Mesendoderm (in vitro differentiated cells): ENCODE measurements at regions not wholly inside any gene's neighbourhood (a gene's known extent, or its start where the extent isn't known, plus 50 kb on each side); places are given as distances from the start of the nearest gene placed in this dataset.

Source experiments
- DNase-seq: peaks from one replicate; pipeline ENCODE4 v3.0.0; 2013
- H2AK5ac ChIP-seq: 2 replicates; pipeline ENCODE4 v1.6.1; 2013; ENCODE audit warnings: low read length, inconsistent platforms
- H2BK120ac ChIP-seq: 2 replicates; pipeline ENCODE4 v1.6.1; 2013; ENCODE audit warnings: low read depth, mild to moderate bottlenecking, low read length, moderate library complexity, mixed read lengths
- H2BK15ac ChIP-seq: replicated peaks from 2 replicates; pipeline ENCODE4 v1.6.1; 2013; ENCODE audit warnings: low read depth, mild to moderate bottlenecking, moderate library complexity
- H2BK5ac ChIP-seq: 2 replicates; pipeline ENCODE4 v1.6.1; 2013; ENCODE audit warnings: low read length, inconsistent platforms
- H3K18ac ChIP-seq: 2 replicates; pipeline ENCODE4 v1.6.1; 2013; ENCODE audit warnings: mild to moderate bottlenecking, low read length, mixed read lengths
- H3K23ac ChIP-seq: one replicate; pipeline ENCODE4 v1.6.1; 2013; ENCODE audit warnings: low read length
- H3K27ac ChIP-seq: 2 replicates; pipeline ENCODE4 v1.5.1; 2013; ENCODE audit warnings: low read depth, mild to moderate bottlenecking, inconsistent platforms, low read length, moderate library complexity
- H3K27me3 ChIP-seq: 2 replicates; pipeline ENCODE4 v1.6.1; 2013; ENCODE audit warnings: low read length, control low read depth, mild to moderate bottlenecking, inconsistent platforms; ENCODE audit not compliant: insufficient read depth, poor library complexity
- H3K36me3 ChIP-seq: 2 replicates; pipeline ENCODE4 v1.6.1; 2013; ENCODE audit warnings: low read length, inconsistent platforms; ENCODE audit not compliant: control insufficient read depth, insufficient read depth
- H3K4ac ChIP-seq: one replicate; pipeline ENCODE4 v1.6.1; 2013; ENCODE audit warnings: low read depth, mild to moderate bottlenecking, low read length, moderate library complexity
- H3K4me1 ChIP-seq: 2 replicates; pipeline ENCODE4 v1.6.1; 2013; ENCODE audit warnings: low read depth, low read length, inconsistent platforms; ENCODE audit not compliant: control insufficient read depth
- H3K4me2 ChIP-seq: 2 replicates; pipeline ENCODE4 v1.6.1; 2013; ENCODE audit warnings: low read length
- H3K4me3 ChIP-seq: 2 replicates; pipeline ENCODE4 v1.5.1; 2013; ENCODE audit warnings: mild to moderate bottlenecking, low read length
- H3K56ac ChIP-seq: one replicate; pipeline ENCODE4 v1.6.1; 2013; ENCODE audit warnings: low read length
- H3K79me1 ChIP-seq: 2 replicates; pipeline ENCODE4 v1.6.1; 2013; ENCODE audit warnings: low read length, inconsistent platforms
- H3K79me2 ChIP-seq: 2 replicates; pipeline ENCODE4 v1.6.1; 2013; ENCODE audit warnings: mild to moderate bottlenecking, low read length; ENCODE audit not compliant: control insufficient read depth, insufficient read depth
- H3K9ac ChIP-seq: 2 replicates; pipeline ENCODE4 v1.6.1; 2013; ENCODE audit warnings: low read length, inconsistent platforms
- H4K5ac ChIP-seq: one replicate; pipeline ENCODE4 v1.6.1; 2013; ENCODE audit warnings: low read length
- H4K8ac ChIP-seq: one replicate; pipeline ENCODE4 v1.6.1; 2013; ENCODE audit warnings: low read depth, mild to moderate bottlenecking, control low read depth, low read length, moderate library complexity
- WGBS: extraction: QIAGEN DNeasy Blood & Tissue Kit; methylation state at CpG from one replicate; pipeline ENCODE4 v1.1.7; 2013; ENCODE audit warnings: low lambda C conversion rate, missing lambda C conversion rate; ENCODE audit not compliant: insufficient coverage; ENCODE audit errors: extremely low coverage; 5-methylcytosine and 5-hydroxymethylcytosine counted together

- H3K23ac ChIP-seq: no peak overlapping the region
- H3K4me1 ChIP-seq: peaks cover 3% of the 10 kb centered on the region
- no peaks in the 10 kb centered on the region for H3K79me1 ChIP-seq
- peak overlapping the region; percentile 48 for H2BK5ac ChIP-seq
- no peaks in the 10 kb centered on the region for H3K36me3 ChIP-seq
- H4K8ac ChIP-seq: no peak overlapping the region
- H3K9ac ChIP-seq: no peak overlapping the region
- H3K18ac ChIP-seq: no peak overlapping the region
- no peak overlapping the region for H3K4me3 ChIP-seq
- H3K27ac ChIP-seq: no peak overlapping the region
- DNase-seq: peak; percentile 23
- no peak overlapping the region for H2BK120ac ChIP-seq
- WGBS: no CpG with 5 or more reads among the region's 5 CpGs
- H2BK15ac ChIP-seq: no peak overlapping the region
- H3K4ac ChIP-seq: no peak overlapping the region
- peak overlapping the region; percentile 44 for H3K56ac ChIP-seq
- no peak overlapping the region for H2AK5ac ChIP-seq
- H3K79me2 ChIP-seq: no peaks in the 10 kb centered on the region
- no peak overlapping the region for H3K4me2 ChIP-seq
- H4K5ac ChIP-seq: no peak overlapping the region
- no peaks in the 10 kb centered on the region for H3K27me3 ChIP-seq
Measured at GRCh38 chr6:121959501-121959900, 440.0 kb upstream of the HSF2 start.

GRCh38 chr6:121961619-121962125 is 437.8 kb upstream of the HSF2 start:
- no peak for DNase-seq
- no peak overlapping the region for H3K4ac ChIP-seq
- H2AK5ac ChIP-seq: no peak overlapping the region
- H3K27ac ChIP-seq: no peak overlapping the region
- no peak overlapping the region for H2BK15ac ChIP-seq
- no peak overlapping the region for H3K9ac ChIP-seq
- no peak overlapping the region for H3K18ac ChIP-seq
- no CpG with 5 or more reads among the region's 1 CpG for WGBS
- H3K4me1 ChIP-seq: peaks cover 3% of the 10 kb centered on the region
- no peak overlapping the region for H3K23ac ChIP-seq
- no peak overlapping the region for H3K4me2 ChIP-seq
- no peak overlapping the region for H4K8ac ChIP-seq
- H3K79me2 ChIP-seq: no peaks in the 10 kb centered on the region
- no peak overlapping the region for H4K5ac ChIP-seq
- H3K79me1 ChIP-seq: no peaks in the 10 kb centered on the region
- H3K36me3 ChIP-seq: no peaks in the 10 kb centered on the region
- H3K27me3 ChIP-seq: no peaks in the 10 kb centered on the region
- H3K4me3 ChIP-seq: no peak overlapping the region
- no peak overlapping the region for H3K56ac ChIP-seq
- no peak overlapping the region for H2BK5ac ChIP-seq
- no peak overlapping the region for H2BK120ac ChIP-seq

- Histone ChIP-seq H3K79me1 (no peaks in the 10 kb centered on the region), H2BK5ac (no peak overlapping the region), H4K5ac (no peak overlapping the region), H3K4ac (no peak overlapping the region), H3K56ac (no peak overlapping the region), H3K4me1 (peaks cover 3% of the 10 kb centered on the region), H3K9ac (no peak overlapping the region), H3K79me2 (no peaks in the 10 kb centered on the region), H3K27ac (no peak overlapping the region), H3K4me2 (no peak overlapping the region), H3K18ac (no peak overlapping the region), H2BK120ac (no peak overlapping the region), H3K27me3 (no peaks in the 10 kb centered on the region), H3K23ac (no peak overlapping the region), H2BK15ac (no peak overlapping the region), H3K4me3 (no peak overlapping the region), H4K8ac (no peak overlapping the region), H3K36me3 (no peaks in the 10 kb centered on the region), H2AK5ac (no peak overlapping the region)
- DNase-seq: no peak
- WGBS: no CpG with 5 or more reads among the region's 2 CpGs
Measured at GRCh38 chr6:121963826-121964225, 435.6 kb upstream of the HSF2 start.

- no peak overlapping the region for H3K4me2 ChIP-seq
- no peaks in the 10 kb centered on the region for H3K79me2 ChIP-seq
- H2BK15ac ChIP-seq: no peak overlapping the region
- no peaks in the 10 kb centered on the region for H3K36me3 ChIP-seq
- H2BK120ac ChIP-seq: no peak overlapping the region
- H3K79me1 ChIP-seq: no peaks in the 10 kb centered on the region
- no peak overlapping the region for H4K8ac ChIP-seq
- no peak for DNase-seq
- H4K5ac ChIP-seq: no peak overlapping the region
- H3K27me3 ChIP-seq: no peaks in the 10 kb centered on the region
- H2BK5ac ChIP-seq: no peak overlapping the region
- no peak overlapping the region for H3K27ac ChIP-seq
- no CpG with 5 or more reads among the region's 4 CpGs for WGBS
- no peaks in the 10 kb centered on the region for H3K4me1 ChIP-seq
- no peak overlapping the region for H3K9ac ChIP-seq
- H3K56ac ChIP-seq: no peak overlapping the region
- H2AK5ac ChIP-seq: no peak overlapping the region
- no peak overlapping the region for H3K23ac ChIP-seq
- peak overlapping the region; percentile 7 for H3K4ac ChIP-seq
- H3K18ac ChIP-seq: no peak overlapping the region
- no peak overlapping the region for H3K4me3 ChIP-seq
Measured at GRCh38 chr6:121965739-121966138, 433.7 kb upstream of the HSF2 start.

GRCh38 chr6:121967631-121968030 is 431.8 kb upstream of the HSF2 start:
- Histone ChIP-seq H4K5ac (no peak overlapping the region), H3K18ac (no peak overlapping the region), H4K8ac (no peak overlapping the region), H2BK15ac (no peak overlapping the region), H3K27me3 (no peaks in the 10 kb centered on the region), H3K27ac (no peak overlapping the region), H3K9ac (no peak overlapping the region), H3K4me3 (no peak overlapping the region), H3K23ac (no peak overlapping the region), H2AK5ac (no peak overlapping the region), H2BK5ac (no peak overlapping the region), H3K36me3 (no peaks in the 10 kb centered on the region), H3K4me1 (no peaks in the 10 kb centered on the region), H3K79me2 (no peaks in the 10 kb centered on the region), H3K4me2 (no peak overlapping the region), H3K4ac (no peak overlapping the region), H3K79me1 (no peaks in the 10 kb centered on the region), H3K56ac (no peak overlapping the region), H2BK120ac (no peak overlapping the region)
- DNase-seq: no peak
- WGBS: no CpG with 5 or more reads among the region's 2 CpGs

- no peak overlapping the region for H3K4me2 ChIP-seq
- H3K4me3 ChIP-seq: no peak overlapping the region
- no peak overlapping the region for H3K9ac ChIP-seq
- H3K79me1 ChIP-seq: no peaks in the 10 kb centered on the region
- H3K27ac ChIP-seq: no peak overlapping the region
- H4K8ac ChIP-seq: no peak overlapping the region
- H3K23ac ChIP-seq: no peak overlapping the region
- DNase-seq: no peak
- no peak overlapping the region for H2AK5ac ChIP-seq
- H3K79me2 ChIP-seq: no peaks in the 10 kb centered on the region
- no peak overlapping the region for H2BK5ac ChIP-seq
- H3K27me3 ChIP-seq: no peaks in the 10 kb centered on the region
- no peak overlapping the region for H2BK120ac ChIP-seq
- no peaks in the 10 kb centered on the region for H3K36me3 ChIP-seq
- H3K56ac ChIP-seq: no peak overlapping the region
- H4K5ac ChIP-seq: no peak overlapping the region
- H3K18ac ChIP-seq: no peak overlapping the region
- no peak overlapping the region for H3K4ac ChIP-seq
- no peak overlapping the region for H2BK15ac ChIP-seq
- H3K4me1 ChIP-seq: no peaks in the 10 kb centered on the region
Measured at GRCh38 chr6:121971931-121972335, 427.5 kb upstream of the HSF2 start.
